ENCODE measurements at regions not wholly inside any gene's neighbourhood (a gene's known extent, or its start where the extent isn't known, plus 50 kb on each side); places are given as distances from the start of the nearest gene placed in this dataset.

DNA sequence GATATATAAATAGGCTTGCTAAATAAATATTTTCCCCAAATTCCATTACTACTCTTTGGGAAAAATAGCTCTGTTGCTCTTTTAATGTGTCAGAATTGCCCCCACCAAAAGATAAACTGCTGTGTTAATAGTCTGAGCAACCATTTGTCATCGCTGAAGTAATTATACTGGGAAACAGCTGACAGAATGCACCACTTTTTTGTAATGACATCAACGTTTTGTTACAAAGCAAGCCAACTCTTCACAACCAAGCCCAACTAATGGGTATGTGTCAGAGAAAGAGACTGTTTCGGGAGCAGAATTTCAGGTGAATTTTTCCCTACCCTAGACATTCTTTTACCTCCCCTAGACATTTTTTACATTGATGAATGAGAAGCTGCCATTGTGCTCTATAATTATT is 405.0 kb upstream of the MAGEB18 start:
- TF ChIP-seq, protein P1, sequence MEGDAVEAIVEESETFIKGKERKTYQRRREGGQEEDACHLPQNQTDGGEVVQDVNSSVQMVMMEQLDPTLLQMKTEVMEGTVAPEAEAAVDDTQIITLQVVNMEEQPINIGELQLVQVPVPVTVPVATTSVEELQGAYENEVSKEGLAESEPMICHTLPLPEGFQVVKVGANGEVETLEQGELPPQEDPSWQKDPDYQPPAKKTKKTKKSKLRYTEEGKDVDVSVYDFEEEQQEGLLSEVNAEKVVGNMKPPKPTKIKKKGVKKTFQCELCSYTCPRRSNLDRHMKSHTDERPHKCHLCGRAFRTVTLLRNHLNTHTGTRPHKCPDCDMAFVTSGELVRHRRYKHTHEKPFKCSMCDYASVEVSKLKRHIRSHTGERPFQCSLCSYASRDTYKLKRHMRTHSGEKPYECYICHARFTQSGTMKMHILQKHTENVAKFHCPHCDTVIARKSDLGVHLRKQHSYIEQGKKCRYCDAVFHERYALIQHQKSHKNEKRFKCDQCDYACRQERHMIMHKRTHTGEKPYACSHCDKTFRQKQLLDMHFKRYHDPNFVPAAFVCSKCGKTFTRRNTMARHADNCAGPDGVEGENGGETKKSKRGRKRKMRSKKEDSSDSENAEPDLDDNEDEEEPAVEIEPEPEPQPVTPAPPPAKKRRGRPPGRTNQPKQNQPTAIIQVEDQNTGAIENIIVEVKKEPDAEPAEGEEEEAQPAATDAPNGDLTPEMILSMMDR (conservative IDR thresholded peaks at IDR 0.05; ENCODE audit: low read length) = no peak
- TF ChIP-seq EZH2phosphoT487 (IDR thresholded peaks at IDR 0.05; ENCODE audit: borderline replicate concordance, low read depth, low read length) = no peak
